ENCODE measurements at regions not wholly inside any gene's neighbourhood (a gene's known extent, or its start where the extent isn't known, plus 50 kb on each side); places are given as distances from the start of the nearest gene placed in this dataset.
"Not testable (repeated sequence)": the region's sequence is repeated elsewhere in the genome, so short reads cannot be mapped to it uniquely, and the experiment has no call there.

DNA sequence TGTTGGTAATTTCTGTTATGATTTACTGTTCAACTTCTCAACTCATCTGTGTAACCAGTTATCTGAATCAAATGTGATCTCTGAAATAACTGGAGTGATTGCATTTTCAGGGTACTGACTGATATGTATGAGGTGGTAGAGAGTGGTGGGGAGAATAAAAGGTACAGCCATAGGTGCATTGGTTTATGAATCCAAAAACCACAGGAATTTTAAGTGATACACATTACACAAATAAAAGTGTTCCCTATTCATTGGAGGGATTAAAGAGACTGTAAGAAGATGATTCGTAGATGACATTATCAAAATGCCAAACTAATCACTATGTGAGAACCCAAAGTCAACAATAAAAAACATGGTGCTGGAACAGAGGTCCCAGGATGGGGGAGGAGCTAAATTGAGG is 158.7 kb upstream of the RSPO3 start:
- no peaks in the 10 kb centered on the region for H3K9me3 ChIP-seq (replicated peaks)
- TF ChIP-seq, protein P1, sequence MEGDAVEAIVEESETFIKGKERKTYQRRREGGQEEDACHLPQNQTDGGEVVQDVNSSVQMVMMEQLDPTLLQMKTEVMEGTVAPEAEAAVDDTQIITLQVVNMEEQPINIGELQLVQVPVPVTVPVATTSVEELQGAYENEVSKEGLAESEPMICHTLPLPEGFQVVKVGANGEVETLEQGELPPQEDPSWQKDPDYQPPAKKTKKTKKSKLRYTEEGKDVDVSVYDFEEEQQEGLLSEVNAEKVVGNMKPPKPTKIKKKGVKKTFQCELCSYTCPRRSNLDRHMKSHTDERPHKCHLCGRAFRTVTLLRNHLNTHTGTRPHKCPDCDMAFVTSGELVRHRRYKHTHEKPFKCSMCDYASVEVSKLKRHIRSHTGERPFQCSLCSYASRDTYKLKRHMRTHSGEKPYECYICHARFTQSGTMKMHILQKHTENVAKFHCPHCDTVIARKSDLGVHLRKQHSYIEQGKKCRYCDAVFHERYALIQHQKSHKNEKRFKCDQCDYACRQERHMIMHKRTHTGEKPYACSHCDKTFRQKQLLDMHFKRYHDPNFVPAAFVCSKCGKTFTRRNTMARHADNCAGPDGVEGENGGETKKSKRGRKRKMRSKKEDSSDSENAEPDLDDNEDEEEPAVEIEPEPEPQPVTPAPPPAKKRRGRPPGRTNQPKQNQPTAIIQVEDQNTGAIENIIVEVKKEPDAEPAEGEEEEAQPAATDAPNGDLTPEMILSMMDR (IDR thresholded peaks at IDR 0.05; ENCODE audit: borderline replicate concordance) = no peak
- no peak for DNase-seq
- no peak overlapping the region for H3K4me3 ChIP-seq
- no peak overlapping the region for H3K27ac ChIP-seq (replicated peaks)
- intact Hi-C loops (cut with micrococcal nuclease) = no loop called here
- no peaks in the 10 kb centered on the region for H3K4me1 ChIP-seq
- H3K27me3 ChIP-seq (ENCODE audit: low read depth) = no peaks in the 10 kb centered on the region
- no peaks in the 10 kb centered on the region for H3K36me3 ChIP-seq

DNA sequence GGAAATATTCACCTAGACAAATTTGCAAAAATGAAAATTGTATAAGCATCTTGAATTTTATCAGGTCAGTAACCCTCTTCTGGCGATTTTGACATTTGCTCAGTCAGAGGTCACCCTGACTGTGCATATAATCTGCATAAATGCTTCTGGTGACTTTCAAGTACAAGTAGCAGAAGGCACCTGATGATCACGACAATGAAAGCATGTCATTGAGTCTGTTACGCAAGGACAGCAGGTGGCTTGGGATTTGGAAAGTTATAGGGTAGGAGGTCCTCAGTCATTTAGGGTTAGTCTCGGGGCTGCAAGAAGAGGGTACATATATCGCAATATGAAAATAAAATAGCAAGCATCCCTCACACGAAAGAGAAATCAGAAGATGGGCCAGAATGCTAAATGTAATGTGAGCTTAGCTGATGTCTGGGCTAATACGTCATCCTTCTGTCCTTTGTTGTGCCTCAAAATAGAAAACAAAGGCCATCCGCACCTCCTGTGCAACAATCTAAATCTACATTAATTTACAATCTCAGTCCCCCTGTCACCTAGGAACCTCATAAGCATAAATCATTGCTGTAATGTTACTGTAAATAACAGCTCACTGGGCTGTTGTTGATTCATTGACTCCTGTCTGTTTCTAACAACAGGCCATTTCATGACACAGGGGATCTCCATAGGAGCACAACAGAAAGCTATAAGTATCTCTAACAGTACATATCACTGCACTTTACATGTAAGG is 155.2 kb upstream of the RSPO3 start:
- Histone ChIP-seq H3K4me3 (no peak overlapping the region), H3K27me3 (ENCODE audit: low read depth) (no peaks in the 10 kb centered on the region), H3K9me3 (replicated peaks) (no peaks in the 10 kb centered on the region), H3K36me3 (no peaks in the 10 kb centered on the region), H3K27ac (replicated peaks) (no peak overlapping the region), H3K4me1 (no peaks in the 10 kb centered on the region)
- intact Hi-C loops (cut with micrococcal nuclease) = no loop called here
- TF ChIP-seq, protein P1 (IDR thresholded peaks at IDR 0.05; ENCODE audit: borderline replicate concordance) = no peak
- no peak for DNase-seq

DNA sequence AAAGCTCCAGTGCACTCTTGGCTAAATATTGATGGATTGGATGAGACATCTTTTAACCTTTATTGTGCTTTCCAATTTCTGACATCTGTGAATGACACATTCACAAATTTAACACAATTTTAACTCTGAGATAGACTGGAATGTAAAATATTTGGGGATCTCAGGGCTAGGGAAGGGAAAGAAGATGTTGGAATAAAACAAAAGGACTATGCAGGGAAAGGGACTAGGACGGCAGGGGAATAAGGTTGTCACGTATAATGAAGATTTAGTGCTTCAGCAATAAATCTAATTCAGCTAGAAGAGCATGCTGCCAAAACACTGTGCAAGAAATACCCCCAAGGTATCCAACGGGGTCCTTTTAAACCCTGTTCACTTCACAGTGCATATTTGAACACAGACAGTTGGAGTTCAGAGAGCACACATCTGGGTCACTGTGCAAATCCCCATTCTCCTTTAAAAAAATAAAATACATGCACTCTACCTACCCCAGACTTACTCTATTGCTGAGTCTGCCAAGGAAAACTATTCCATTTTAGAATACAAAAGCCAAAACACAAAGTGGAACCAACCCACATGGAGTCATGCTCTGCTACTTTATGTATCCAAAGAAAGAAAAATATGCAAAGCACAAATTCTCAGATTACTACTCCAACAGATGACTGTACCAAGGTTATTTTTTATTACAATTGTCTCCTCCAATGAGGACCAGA is 151.0 kb upstream of the RSPO3 start:
- Histone ChIP-seq H3K27ac (replicated peaks) (no peak overlapping the region), H3K27me3 (ENCODE audit: low read depth) (no peaks in the 10 kb centered on the region), H3K4me1 (no peaks in the 10 kb centered on the region), H3K36me3 (no peaks in the 10 kb centered on the region), H3K4me3 (no peak overlapping the region), H3K9me3 (replicated peaks) (no peaks in the 10 kb centered on the region)
- intact Hi-C loops (cut with micrococcal nuclease) = no loop called here
- TF ChIP-seq, protein P1 (IDR thresholded peaks at IDR 0.05; ENCODE audit: borderline replicate concordance) = no peak
- DNase-seq = no peak

DNA sequence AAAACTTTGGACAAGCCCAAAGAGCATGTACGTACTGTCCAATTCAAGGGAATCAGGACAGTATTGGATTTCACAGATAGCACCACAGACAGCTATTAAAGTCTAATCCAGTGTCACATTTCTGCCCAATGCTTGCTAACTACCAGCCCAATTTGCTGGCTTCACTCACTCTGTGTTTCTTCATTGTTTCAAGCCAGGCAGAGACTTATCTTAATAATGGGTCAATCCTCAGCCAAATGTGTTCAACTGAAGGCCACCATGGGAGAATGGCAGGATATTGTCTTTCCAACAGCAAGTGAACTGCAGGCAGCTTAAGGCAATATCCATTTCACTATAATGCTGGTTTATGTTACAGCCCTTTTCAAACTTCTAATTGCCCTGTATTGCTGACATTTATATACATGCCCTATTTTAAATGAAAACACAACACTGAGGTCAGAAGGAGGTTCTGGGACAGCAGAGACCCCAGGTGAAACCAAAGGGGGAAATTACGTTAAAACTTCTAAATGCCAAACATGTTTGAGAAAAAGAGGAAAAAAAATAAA is 142.1 kb upstream of the RSPO3 start:
- Histone ChIP-seq H3K36me3 (no peaks in the 10 kb centered on the region), H3K9me3 (replicated peaks) (peaks cover 15% of the 10 kb centered on the region), H3K4me3 (no peak overlapping the region), H3K27ac (replicated peaks) (no peak overlapping the region), H3K27me3 (ENCODE audit: low read depth) (peaks cover 2% of the 10 kb centered on the region), H3K4me1 (no peaks in the 10 kb centered on the region)
- intact Hi-C loops (cut with micrococcal nuclease) = no loop called here
- TF ChIP-seq, protein P1 (IDR thresholded peaks at IDR 0.05; ENCODE audit: borderline replicate concordance) = no peak
- DNase-seq = no peak

DNA sequence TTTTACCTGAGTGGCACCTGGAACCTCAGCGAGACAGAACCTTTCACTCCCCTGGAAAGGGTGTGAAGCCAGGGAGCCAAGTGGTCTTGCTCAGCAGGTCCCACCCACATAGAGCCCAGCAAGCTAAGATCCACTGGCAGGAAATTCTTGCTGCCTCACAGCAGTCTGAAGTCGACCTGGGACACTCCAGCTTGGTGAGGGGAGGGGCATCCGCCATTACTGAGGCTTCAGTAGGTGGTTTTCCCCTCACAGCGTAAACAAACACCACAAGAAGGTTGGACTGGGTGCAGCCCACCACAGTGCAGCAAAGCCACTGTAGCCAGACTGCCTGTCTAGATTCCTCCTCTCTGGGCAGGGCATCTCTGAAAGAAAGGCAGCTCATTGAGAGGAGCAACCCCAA is 134.7 kb upstream of the RSPO3 start:
- no peak for DNase-seq
- Histone ChIP-seq H3K4me3 (no peak overlapping the region), H3K9me3 (replicated peaks) (peaks cover 35% of the 10 kb centered on the region), H3K36me3 (no peaks in the 10 kb centered on the region), H3K27ac (replicated peaks) (no peak overlapping the region), H3K4me1 (no peaks in the 10 kb centered on the region), H3K27me3 (ENCODE audit: low read depth) (peaks cover 4% of the 10 kb centered on the region)
- TF ChIP-seq, protein P1 (IDR thresholded peaks at IDR 0.05; ENCODE audit: borderline replicate concordance) = no peak
- intact Hi-C loops (cut with micrococcal nuclease) = no loop called here

DNA sequence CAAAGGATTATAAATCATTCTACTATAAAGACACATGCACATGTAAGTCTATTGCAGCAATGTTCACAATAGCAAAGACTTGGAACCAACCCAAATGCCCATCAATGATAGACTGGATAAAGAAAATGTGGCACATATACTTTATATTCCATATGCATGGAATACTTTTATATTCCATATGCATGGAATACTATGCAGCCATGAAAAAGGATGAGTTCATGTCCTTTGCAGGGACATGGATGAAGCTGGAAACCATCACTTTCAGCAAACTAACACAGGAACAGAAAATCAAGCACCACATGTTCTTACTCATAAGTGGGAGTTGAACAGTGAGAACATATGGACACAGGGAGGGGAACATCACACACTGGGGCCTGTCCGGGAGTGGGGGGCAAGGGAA is 130.3 kb upstream of the RSPO3 start:
- DNase-seq; H3K27ac ChIP-seq (replicated peaks); intact Hi-C loops (cut with micrococcal nuclease); H3K27me3 ChIP-seq (ENCODE audit: low read depth); H3K4me1 ChIP-seq; H3K4me3 ChIP-seq; H3K36me3 ChIP-seq: not testable (repeated sequence)
- peaks cover 20% of the 10 kb centered on the region for H3K9me3 ChIP-seq (replicated peaks)

Measured in left ventricle myocardium inferior (tissue), 1 donor.